Hepatocyte (in vitro differentiated cells): ENCODE measurements at regions not wholly inside any gene's neighbourhood (a gene's known extent, or its start where the extent isn't known, plus 50 kb on each side); places are given as distances from the start of the nearest gene placed in this dataset.

Experiments
- EZH2 ChIP-seq: fragments of 200-600 bp; sonication (generic); IDR thresholded peaks from 2 replicates; pipeline ENCODE4 v1.6.1; 2016; ENCODE audit warnings: antibody characterized with exemption, mild to moderate bottlenecking, borderline replicate concordance
- EZH2phosphoT487 ChIP-seq: fragments of 200-600 bp; sonication (generic); IDR thresholded peaks from one replicate; pipeline ENCODE4 v1.6.1; 2018; ENCODE audit warnings: antibody characterized with exemption, mild to moderate bottlenecking, low read depth, moderate library complexity; ENCODE audit not compliant: unreplicated experiment, severe bottlenecking
- TF ChIP-seq, protein P1 (sequence below): fragments of 200-600 bp; sonication (generic); IDR thresholded peaks from 2 replicates; pipeline ENCODE4 v1.5.1; 2016; ENCODE audit warnings: antibody characterized with exemption, mild to moderate bottlenecking; ENCODE audit not compliant: poor library complexity

DNA sequence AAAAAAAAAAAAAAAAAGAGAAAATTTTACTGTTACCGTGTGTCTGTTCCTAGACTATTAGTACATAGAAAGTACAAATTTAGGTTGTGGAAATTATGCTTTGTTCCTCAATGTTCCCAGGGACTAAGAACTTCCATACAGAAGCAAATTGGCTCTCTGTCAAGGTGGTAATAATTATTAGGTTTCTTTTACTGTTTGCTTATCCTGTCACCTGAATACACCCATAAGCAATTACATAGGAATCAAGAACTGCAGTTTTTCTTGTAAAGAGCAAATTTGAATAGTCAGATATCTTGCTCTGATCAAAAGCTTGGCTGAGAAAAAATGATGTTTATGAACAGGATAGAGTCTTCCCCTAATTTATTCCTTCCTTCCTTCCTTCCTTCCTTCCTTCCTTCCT, 191.2 kb downstream of the AEBP2 start:
- TF ChIP-seq EZH2: no peak
- TF ChIP-seq, protein P1, sequence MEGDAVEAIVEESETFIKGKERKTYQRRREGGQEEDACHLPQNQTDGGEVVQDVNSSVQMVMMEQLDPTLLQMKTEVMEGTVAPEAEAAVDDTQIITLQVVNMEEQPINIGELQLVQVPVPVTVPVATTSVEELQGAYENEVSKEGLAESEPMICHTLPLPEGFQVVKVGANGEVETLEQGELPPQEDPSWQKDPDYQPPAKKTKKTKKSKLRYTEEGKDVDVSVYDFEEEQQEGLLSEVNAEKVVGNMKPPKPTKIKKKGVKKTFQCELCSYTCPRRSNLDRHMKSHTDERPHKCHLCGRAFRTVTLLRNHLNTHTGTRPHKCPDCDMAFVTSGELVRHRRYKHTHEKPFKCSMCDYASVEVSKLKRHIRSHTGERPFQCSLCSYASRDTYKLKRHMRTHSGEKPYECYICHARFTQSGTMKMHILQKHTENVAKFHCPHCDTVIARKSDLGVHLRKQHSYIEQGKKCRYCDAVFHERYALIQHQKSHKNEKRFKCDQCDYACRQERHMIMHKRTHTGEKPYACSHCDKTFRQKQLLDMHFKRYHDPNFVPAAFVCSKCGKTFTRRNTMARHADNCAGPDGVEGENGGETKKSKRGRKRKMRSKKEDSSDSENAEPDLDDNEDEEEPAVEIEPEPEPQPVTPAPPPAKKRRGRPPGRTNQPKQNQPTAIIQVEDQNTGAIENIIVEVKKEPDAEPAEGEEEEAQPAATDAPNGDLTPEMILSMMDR: no peak
- no peak for TF ChIP-seq EZH2phosphoT487
